HEK293T (cell line): ENCODE measurements at regions not wholly inside any gene's neighbourhood (a gene's known extent, or its start where the extent isn't known, plus 50 kb on each side); places are given as distances from the start of the nearest gene placed in this dataset.
A peak's percentile ranks its signal among the peaks of the same experiment; 100 is the strongest.

ENCODE experiments used
- CTCF ChIA-PET: fragments of 350-600 bp; formaldehyde crosslinking; extraction: SDS; loops from one replicate; lab custom pipeline; 2021; ENCODE audit warnings: antibody characterized with exemption, inconsistent platforms; lab: Yijun Ruan, JAX
- POLR2A ChIA-PET: fragments of 350-600 bp; formaldehyde crosslinking; extraction: SDS; loops from one replicate; lab custom pipeline; 2020; ENCODE audit warnings: antibody characterized with exemption, inconsistent platforms; lab: Yijun Ruan, JAX
- DNase-seq: peaks from one replicate; pipeline ENCODE4 v3.0.0; 2012; ENCODE audit warnings: mixed read lengths; ENCODE audit errors: extremely low spot score
- ARNT ChIP-seq: fragments of 450-650 bp; IDR thresholded peaks from 2 replicates; pipeline ENCODE4 v1.6.1; 2017; ENCODE audit warnings: mild to moderate bottlenecking
- BHLHE40 ChIP-seq: fragments of 450-650 bp; IDR thresholded peaks from 2 replicates; pipeline ENCODE4 v1.6.1; 2016; ENCODE audit warnings: mild to moderate bottlenecking, moderate library complexity, borderline replicate concordance
- CTBP1 ChIP-seq: fragments of 450-650 bp; IDR thresholded peaks from 2 replicates; pipeline ENCODE4 v1.6.1; 2016; ENCODE audit warnings: borderline replicate concordance
- ELF4 ChIP-seq: fragments of 450-650 bp; IDR thresholded peaks from 2 replicates; pipeline ENCODE4 v1.6.1; 2017; ENCODE audit warnings: antibody characterized with exemption
- FOXA1 ChIP-seq: fragments of 450-650 bp; IDR thresholded peaks from 2 replicates; pipeline ENCODE4 v1.6.1; 2016; ENCODE audit warnings: mild to moderate bottlenecking
- FOXK2 ChIP-seq: fragments of 450-650 bp; IDR thresholded peaks from 2 replicates; pipeline ENCODE4 v1.6.1; 2016; ENCODE audit warnings: mild to moderate bottlenecking
- FOXM1 ChIP-seq: fragments of 450-650 bp; IDR thresholded peaks from 2 replicates; pipeline ENCODE4 v1.6.1; 2017; ENCODE audit warnings: mild to moderate bottlenecking, borderline replicate concordance
- HDGF ChIP-seq: fragments of 450-650 bp; IDR thresholded peaks from 2 replicates; pipeline ENCODE4 v1.6.1; 2017; ENCODE audit warnings: antibody characterized with exemption, borderline replicate concordance
- L3MBTL2 ChIP-seq: fragments of 450-650 bp; conservative IDR thresholded peaks from 2 replicates; pipeline ENCODE4 v1.6.1; 2016; ENCODE audit warnings: mild to moderate bottlenecking
- LEF1 ChIP-seq: fragments of 450-650 bp; IDR thresholded peaks from 2 replicates; pipeline ENCODE4 v1.6.1; 2017; ENCODE audit warnings: mild to moderate bottlenecking, borderline replicate concordance
- NFRKB ChIP-seq: fragments of 450-650 bp; IDR thresholded peaks from 2 replicates; pipeline ENCODE4 v1.6.1; 2016; ENCODE audit warnings: mild to moderate bottlenecking, moderate library complexity
- SP1 ChIP-seq: fragments of 450-650 bp; IDR thresholded peaks from 2 replicates; pipeline ENCODE4 v1.6.1; 2017
- SUZ12 ChIP-seq: fragments of 450-650 bp; IDR thresholded peaks from 2 replicates; pipeline ENCODE4 v1.6.1; 2016; ENCODE audit warnings: mild to moderate bottlenecking
- TARDBP ChIP-seq: fragments of 450-650 bp; IDR thresholded peaks from 2 replicates; pipeline ENCODE4 v1.6.1; 2016
- ZNF384 ChIP-seq: fragments of 450-650 bp; IDR thresholded peaks from 2 replicates; pipeline ENCODE4 v1.6.1; 2016
- TF ChIP-seq, protein P1 (sequence below): fragments of 450-650 bp; IDR thresholded peaks from 2 replicates; pipeline ENCODE4 v1.6.1; 2016

DNA sequence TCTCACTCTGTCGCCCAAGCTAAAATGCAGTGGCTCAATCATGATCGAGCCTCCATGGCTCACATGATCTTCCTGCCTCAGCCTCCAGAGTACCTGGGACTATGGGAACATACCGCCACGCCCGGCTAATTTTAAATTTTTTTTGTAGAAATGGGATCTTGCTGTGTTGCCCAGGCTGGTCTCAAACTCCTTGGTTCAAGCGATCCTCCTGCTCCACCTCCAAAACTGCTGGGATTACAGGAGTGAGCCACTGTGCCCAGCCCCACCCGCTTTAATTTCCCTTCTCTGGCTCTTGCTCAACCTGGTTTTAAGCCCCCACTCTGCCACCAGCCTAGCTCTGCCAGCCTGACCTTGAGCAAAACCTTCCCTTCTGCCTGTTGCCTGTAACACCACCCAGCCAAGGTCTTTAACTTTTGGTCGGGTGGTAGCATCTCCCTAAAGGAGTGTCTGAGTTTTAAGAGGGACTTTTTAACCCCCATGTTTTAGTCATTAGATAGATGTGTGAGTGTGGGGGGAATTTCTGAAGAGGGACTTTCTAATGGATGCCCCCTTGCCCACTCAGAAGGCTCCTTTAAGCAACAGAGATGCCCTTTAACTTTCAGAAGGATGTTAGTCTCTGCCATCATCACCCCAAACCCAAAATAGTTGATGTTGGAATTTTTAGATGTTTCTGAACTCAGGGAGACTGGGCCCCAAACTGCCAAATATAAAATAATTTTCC, 71.8 kb upstream of the FOXP4 start:
- ChIA-PET POLR2A (no interaction called here), CTCF (no interaction called here)
- no peak for DNase-seq
- TF ChIP-seq NFRKB = no peak
- no peak for TF ChIP-seq ARNT
- no peak for TF ChIP-seq BHLHE40
- TF ChIP-seq HDGF = no peak

DNA sequence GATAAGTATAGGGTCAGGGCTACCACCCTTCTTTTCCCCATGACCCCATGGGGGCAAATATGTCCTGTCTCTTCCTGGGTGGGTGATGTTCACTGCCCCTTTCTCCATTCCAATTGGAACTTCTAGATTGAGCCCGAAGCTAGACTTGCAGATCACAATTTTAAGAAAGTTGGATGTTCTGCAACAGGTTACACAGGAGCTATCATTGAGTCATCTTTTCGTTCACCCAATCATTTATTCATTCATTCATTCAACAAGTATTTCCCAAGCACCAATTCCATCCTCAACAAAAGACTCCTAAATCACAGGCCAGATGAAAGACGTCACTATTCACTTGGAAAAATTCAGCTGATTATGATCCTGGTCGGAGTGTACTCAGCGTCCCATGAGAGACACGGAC, 71.0 kb upstream of the FOXP4 start:
- no peak for TF ChIP-seq BHLHE40
- no peak for TF ChIP-seq FOXM1
- no peak for TF ChIP-seq TARDBP
- no peak for TF ChIP-seq FOXA1
- no peak for TF ChIP-seq L3MBTL2
- no peak for TF ChIP-seq SP1
- no peak for TF ChIP-seq LEF1
- TF ChIP-seq NFRKB = no peak
- no peak for TF ChIP-seq ARNT
- TF ChIP-seq HDGF = no peak
- ChIA-PET POLR2A (no interaction called here), CTCF (no interaction called here)
- DNase-seq = no peak

DNA sequence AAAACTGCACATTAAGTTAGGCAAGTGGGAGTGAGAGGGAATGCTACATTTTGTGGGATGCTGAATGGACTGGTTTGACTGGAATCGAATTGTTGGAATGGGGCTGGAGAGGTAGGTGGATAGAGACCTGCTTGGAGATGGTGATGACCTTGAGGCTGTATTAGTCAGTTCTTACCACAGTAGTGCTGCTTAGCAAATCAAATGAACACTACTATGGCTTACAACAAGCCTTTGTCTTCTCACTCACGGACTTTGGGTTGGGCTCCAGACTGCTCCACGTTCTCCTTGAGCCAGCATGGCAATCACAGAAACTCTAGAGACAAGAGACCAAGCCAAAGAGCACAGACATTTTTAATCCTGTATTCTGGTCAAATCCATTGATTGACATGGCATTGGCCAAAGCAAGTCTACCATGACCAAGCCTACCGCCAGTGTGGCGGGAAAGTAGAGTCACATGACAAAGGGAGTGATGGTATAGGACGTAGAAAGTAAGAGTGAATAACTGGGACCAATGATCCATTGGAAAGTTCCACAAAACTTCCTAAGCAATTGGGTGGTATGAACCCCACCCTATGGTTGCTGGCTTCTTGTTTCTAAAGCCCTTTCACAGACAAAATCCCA, 70.3 kb upstream of the FOXP4 start:
- CTCF ChIA-PET = interaction anchor here (0.7 kb wide), 1 partner anchor 41 kb away, joined by 3 read pairs; no protein-coding TSS in a partner anchor
- TF ChIP-seq ELF4 (no peak), LEF1 (no peak), FOXK2 (no peak), ZNF384 (no peak), NFRKB (no peak), FOXA1 (no peak), CTBP1 (no peak), ARNT (no peak), SUZ12 (no peak), BHLHE40 (no peak), TARDBP (no peak), FOXM1 (no peak), SP1 (no peak), L3MBTL2 (no peak)
- TF ChIP-seq, protein P1, sequence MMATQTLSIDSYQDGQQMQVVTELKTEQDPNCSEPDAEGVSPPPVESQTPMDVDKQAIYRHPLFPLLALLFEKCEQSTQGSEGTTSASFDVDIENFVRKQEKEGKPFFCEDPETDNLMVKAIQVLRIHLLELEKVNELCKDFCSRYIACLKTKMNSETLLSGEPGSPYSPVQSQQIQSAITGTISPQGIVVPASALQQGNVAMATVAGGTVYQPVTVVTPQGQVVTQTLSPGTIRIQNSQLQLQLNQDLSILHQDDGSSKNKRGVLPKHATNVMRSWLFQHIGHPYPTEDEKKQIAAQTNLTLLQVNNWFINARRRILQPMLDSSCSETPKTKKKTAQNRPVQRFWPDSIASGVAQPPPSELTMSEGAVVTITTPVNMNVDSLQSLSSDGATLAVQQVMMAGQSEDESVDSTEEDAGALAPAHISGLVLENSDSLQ = no peak
- DNase-seq = no peak
- POLR2A ChIA-PET = no interaction called here

DNA sequence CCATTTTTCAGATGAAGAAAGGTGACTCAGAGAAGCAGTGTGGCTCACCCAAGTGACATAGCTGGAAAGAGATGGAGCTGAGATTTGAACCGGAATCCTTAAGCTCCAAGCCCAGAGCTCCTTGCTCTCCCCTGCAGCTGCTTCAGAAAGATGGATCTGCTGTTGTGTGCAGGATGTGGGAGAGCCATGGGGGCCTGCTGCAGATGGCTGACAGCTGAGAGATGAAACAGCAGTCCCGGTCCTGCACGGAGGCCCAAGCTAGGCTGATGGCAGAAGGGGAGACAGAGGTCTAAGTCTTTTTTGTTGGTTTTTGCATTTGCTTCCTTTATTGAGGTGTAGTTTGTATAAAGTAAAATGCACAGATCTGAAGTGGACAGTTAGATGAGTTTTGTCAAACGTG, 69.8 kb upstream of the FOXP4 start:
- POLR2A ChIA-PET = no interaction called here
- no peak for TF ChIP-seq BHLHE40
- TF ChIP-seq LEF1 = no peak
- TF ChIP-seq ARNT = no peak
- no peak for TF ChIP-seq FOXK2
- TF ChIP-seq HDGF = no peak
- no peak for TF ChIP-seq ELF4
- TF ChIP-seq ZNF384 = no peak
- no peak for TF ChIP-seq SUZ12
- CTCF ChIA-PET = interaction anchor here (0.7 kb wide), 1 partner anchor 41 kb away, joined by 3 read pairs; no protein-coding TSS in a partner anchor
- no peak for DNase-seq

DNA sequence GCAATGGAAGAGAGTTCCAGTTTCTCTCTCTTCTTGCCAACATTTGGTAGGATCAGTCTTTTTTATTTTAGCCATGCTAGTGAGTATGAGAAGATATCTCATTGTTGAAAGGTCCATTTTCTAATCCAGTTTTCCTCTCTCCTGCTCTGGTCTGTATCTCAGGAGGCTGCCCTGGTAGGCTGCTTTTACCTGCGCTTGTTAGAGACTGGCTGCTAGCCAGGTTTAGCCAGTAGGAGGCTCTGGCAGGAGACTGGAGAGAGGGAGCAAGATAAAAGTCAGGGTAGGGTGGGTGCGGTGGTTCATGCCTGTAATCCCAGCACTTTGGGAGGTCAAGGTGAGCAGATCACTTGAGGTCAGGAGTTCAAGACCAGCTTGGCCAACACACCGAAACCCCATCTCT, 68.6 kb upstream of the FOXP4 start:
- TF ChIP-seq LEF1 = no peak
- no peak for TF ChIP-seq L3MBTL2
- TF ChIP-seq FOXK2 = no peak
- TF ChIP-seq HDGF = no peak
- no peak for TF ChIP-seq FOXA1
- no peak for TF ChIP-seq NFRKB
- no peak for TF ChIP-seq SUZ12
- no peak for TF ChIP-seq FOXM1
- TF ChIP-seq ZNF384 = no peak
- no peak for TF ChIP-seq ARNT
- TF ChIP-seq CTBP1 = no peak
- no peak for TF ChIP-seq ELF4
- TF ChIP-seq SP1 = no peak
- no peak for TF ChIP-seq BHLHE40
- DNase-seq = no peak
- POLR2A ChIA-PET = no interaction called here
- CTCF ChIA-PET = interaction anchor here (0.7 kb wide), 1 partner anchor 8 kb away, joined by 3 read pairs; no protein-coding TSS in a partner anchor

DNA sequence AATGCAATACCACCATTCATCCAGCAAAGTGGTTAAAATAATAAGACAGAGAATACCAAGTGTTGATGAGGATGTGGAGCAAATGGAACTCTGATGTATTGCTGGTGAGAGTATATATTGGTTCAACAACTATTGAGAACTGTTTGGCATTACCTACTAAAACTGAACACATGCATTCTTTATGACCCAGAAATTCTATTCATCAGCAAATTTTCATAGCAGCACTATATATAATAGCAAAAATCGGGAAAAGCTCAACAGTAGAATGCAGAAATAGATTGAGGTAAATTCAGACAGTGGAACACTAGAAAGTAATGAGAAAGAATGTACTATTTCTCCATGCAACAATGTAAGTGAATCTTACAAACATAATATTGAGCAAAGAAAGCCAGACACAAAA, 62.2 kb upstream of the FOXP4 start:
- no peak for TF ChIP-seq SUZ12
- no peak for TF ChIP-seq L3MBTL2
- no peak for TF ChIP-seq FOXA1
- TF ChIP-seq ELF4 = no peak
- TF ChIP-seq CTBP1 = no peak
- TF ChIP-seq LEF1 = no peak
- TF ChIP-seq ZNF384 = no peak
- POLR2A ChIA-PET = no interaction called here
- CTCF ChIA-PET = no interaction called here
- no peak for DNase-seq

DNA sequence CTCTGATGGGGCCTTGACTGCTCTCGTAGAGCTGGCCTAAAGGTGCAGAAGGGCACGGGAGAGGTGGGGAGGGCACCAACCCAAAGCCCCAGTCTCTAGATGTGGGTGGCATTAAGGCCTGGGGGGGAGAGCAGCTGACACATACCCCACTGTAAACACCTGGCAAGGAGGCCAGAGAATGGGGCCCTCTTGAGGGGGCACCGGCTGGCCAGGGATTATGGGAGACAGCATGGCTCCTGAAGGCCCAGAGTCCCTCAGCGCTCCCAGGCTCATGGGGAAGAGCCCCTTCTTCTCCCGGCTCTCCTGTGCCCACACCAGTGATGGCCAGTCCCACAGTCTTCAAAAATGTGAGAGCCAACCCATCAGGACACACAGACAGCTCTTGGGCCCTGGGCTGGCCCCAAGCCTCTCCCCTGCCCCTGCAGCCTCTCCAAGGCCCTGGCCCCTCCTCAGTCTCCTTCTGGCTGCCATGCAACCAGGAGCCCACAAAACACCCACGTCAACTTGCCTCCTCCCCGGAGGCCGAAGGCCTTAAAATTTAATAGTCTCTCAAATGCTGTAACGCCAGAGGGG, 58.2 kb upstream of the FOXP4 start:
- CTCF ChIA-PET = no interaction called here

More for the DNA sequence above, 58.2 kb upstream of the FOXP4 start:
- 0 out of 2 replicates have a peak, but pooled peaks have one; percentile 27 for TF ChIP-seq FOXM1
- TF ChIP-seq ARNT = no peak
- POLR2A ChIA-PET = no interaction called here
- peak; percentile 42 for DNase-seq
